Esophagus squamous epithelium (tissue), 4 donors: ENCODE measurements at regions not wholly inside any gene's neighbourhood (a gene's known extent, or its start where the extent isn't known, plus 50 kb on each side); places are given as distances from the start of the nearest gene placed in this dataset.

Experiments used
- CTCF ChIP-seq, 6 experiments: fragments of 450-650 bp in 4 of 6; fragments of 200-600 bp in 2 of 6; sonication (generic) in 2 of 6; IDR thresholded peaks; one replicate each; pipeline ENCODE4 v1.5.1; 2016 to 2019; ENCODE audit warnings: antibody characterized with exemption in 6 of 6, mild to moderate bottlenecking in 4 of 6, moderate library complexity in 4 of 6
- POLR2A ChIP-seq, 4 donors: fragments of 450-650 bp; IDR thresholded peaks; one replicate each; pipeline ENCODE4 v1.6.1; 2017; ENCODE audit warnings: antibody characterized with exemption in 4 of 4, mild to moderate bottlenecking in 4 of 4, moderate library complexity in 3 of 4

- TF ChIP-seq POLR2A (IDR thresholded peaks at IDR 0.05) (no peak), CTCF (IDR thresholded peaks at IDR 0.05) (no peak)
Observed at GRCh38 chrX:68894142-68894512, 65.3 kb downstream of the EFNB1 start.
